Sigmoid colon (tissue), 4 donors: ENCODE measurements at regions not wholly inside any gene's neighbourhood (a gene's known extent, or its start where the extent isn't known, plus 50 kb on each side); places are given as distances from the start of the nearest gene placed in this dataset.

Experiments
- EP300 ChIP-seq, 4 donors: sonication (generic); formaldehyde crosslinking; IDR thresholded peaks; one replicate each; pipeline ENCODE4 v1.6.1; 2017; ENCODE audit warnings: antibody characterized with exemption in 4 of 4
- POLR2A ChIP-seq, 2 donors: fragments of 450-650 bp; IDR thresholded peaks; one replicate each; pipeline ENCODE4 v1.6.1; 2016; ENCODE audit warnings: antibody characterized with exemption in 2 of 2, mild to moderate bottlenecking in 2 of 2, moderate library complexity in 2 of 2
- POLR2AphosphoS5 ChIP-seq, 4 donors: sonication (generic); formaldehyde crosslinking; IDR thresholded peaks; one replicate each; pipeline ENCODE4 v1.6.1; 2017; ENCODE audit warnings: antibody characterized with exemption in 4 of 4

- TF ChIP-seq POLR2AphosphoS5 (IDR thresholded peaks at IDR 0.05) (no peak), POLR2A (IDR thresholded peaks at IDR 0.05) (no peak), EP300 (IDR thresholded peaks at IDR 0.05) (no peak)
These were observed 413.1 kb upstream of the KIF2B start for GRCh38 chr17:53409588-53409987.
